ENCODE measurements at regions not wholly inside any gene's neighbourhood (a gene's known extent, or its start where the extent isn't known, plus 50 kb on each side); places are given as distances from the start of the nearest gene placed in this dataset.

- TF ChIP-seq CTCF (IDR thresholded peaks at IDR 0.05; ENCODE audit: insufficient read depth, low read length, poor library complexity, severe bottlenecking) (no peak), EZH2phosphoT487 (conservative IDR thresholded peaks at IDR 0.05; ENCODE audit: low read length) (no peak)
Observed at GRCh38 chr5:167827766-167828165, 463.7 kb upstream of the WWC1 start.

All from SU-DHL-6 (cell line).